Panc1 (cell line): ENCODE measurements at regions not wholly inside any gene's neighbourhood (a gene's known extent, or its start where the extent isn't known, plus 50 kb on each side); places are given as distances from the start of the nearest gene placed in this dataset.

Experiments used
- ATAC-seq: fragments of 200-7000 bp; cut with Tn5 transposase; 2 replicates; pipeline ENCODE4 v1.9.1; 2020; ENCODE audit warnings: mild to moderate bottlenecking, moderate library complexity
- BruUV-seq: library from RNA; stranded (reverse); fragments of 400-500 nt; replicated peaks from 2 replicates; lab custom pipeline; 2021; lab: Mats Ljungman, UMichigan
- CTCF ChIA-PET: fragments of 300-600 bp; sonication (Branson Sonifier 250); formaldehyde crosslinking; loops from one replicate; lab custom pipeline; 2022; ENCODE audit warnings: antibody characterized with exemption; lab: Charles Lee
- POLR2A ChIA-PET: fragments of 300-600 bp; sonication (Branson Sonifier 250); formaldehyde crosslinking; loops from one replicate; lab custom pipeline; 2022; ENCODE audit warnings: antibody characterized with exemption; lab: Charles Lee
- DNase-seq: peaks from one replicate; pipeline ENCODE4 v3.0.0-alpha.2; 2010; ENCODE audit warnings: low read depth, low spot score
- H3K27ac ChIP-seq: 2 replicates; pipeline ENCODE4 v1.5.1; 2011; ENCODE audit warnings: mild to moderate bottlenecking, low read length, inconsistent platforms
- H3K27me3 ChIP-seq: fragments of 200-500 bp; sonication (Bioruptor generic); 2 replicates; pipeline ENCODE4 v1.6.0; 2014; ENCODE audit warnings: low read length, inconsistent platforms; ENCODE audit not compliant: control insufficient read depth, insufficient read depth
- H3K36me3 ChIP-seq: fragments of 200-500 bp; sonication (Bioruptor generic); 2 replicates; pipeline ENCODE4 v1.5.1; 2014; ENCODE audit warnings: inconsistent platforms, mild to moderate bottlenecking, low read length, moderate library complexity; ENCODE audit not compliant: control insufficient read depth, insufficient read depth
- H3K4me1 ChIP-seq: 2 replicates; pipeline ENCODE4 v1.5.1; 2011; ENCODE audit warnings: inconsistent platforms, mild to moderate bottlenecking, low read length, moderate library complexity; ENCODE audit not compliant: control insufficient read depth, insufficient read depth
- H3K4me3 ChIP-seq, 2 experiments: 2 replicates each; pipeline ENCODE4 v1.5.1; 2011 to 2012; ENCODE audit warnings: low read depth in 2 of 2, low read length in 2 of 2, mild to moderate bottlenecking in 2 of 2, inconsistent platforms in 1 of 2, moderate library complexity in 1 of 2
- H3K9me3 ChIP-seq: fragments of 200-500 bp; sonication (Bioruptor generic); 2 replicates; pipeline ENCODE4 v1.5.1; 2014; ENCODE audit warnings: low read depth, mild to moderate bottlenecking, inconsistent platforms, low read length, moderate library complexity; ENCODE audit not compliant: control insufficient read depth, insufficient read depth
- CTCF ChIP-seq: fragments of 450-650 bp; IDR thresholded peaks from 2 replicates; pipeline ENCODE4 v1.5.1; 2017; ENCODE audit warnings: mild to moderate bottlenecking
- POLR2AphosphoS5 ChIP-seq: IDR thresholded peaks from 2 replicates; pipeline ENCODE4 v1.6.1; 2012; ENCODE audit warnings: mild to moderate bottlenecking, low read depth, low read length, moderate library complexity
- REST ChIP-seq, 2 experiments: IDR thresholded peaks; 2 replicates each; pipeline ENCODE4 v1.6.1; 2011 to 2012; ENCODE audit warnings: low read depth in 2 of 2, control low read depth in 1 of 2, low read length in 1 of 2, mild to moderate bottlenecking in 1 of 2, moderate library complexity in 1 of 2; ENCODE audit not compliant: insufficient read depth in 1 of 2
- SIN3A ChIP-seq: IDR thresholded peaks from 2 replicates; pipeline ENCODE4 v1.6.1; 2012; ENCODE audit warnings: low read depth, mild to moderate bottlenecking, low read length, moderate library complexity, borderline replicate concordance; ENCODE audit not compliant: insufficient read depth
- TCF7L2 ChIP-seq: IDR thresholded peaks from 2 replicates; pipeline ENCODE4 v1.6.1; 2011; ENCODE audit warnings: mild to moderate bottlenecking, low read depth, low read length, inconsistent platforms
- in situ Hi-C: cut with HindIII; loops from 2 replicates; pipeline ENCODE4 v1.10.0; 2016; ENCODE audit warnings: low sequenced_read_pairs, low pct_unique_long_range_greater_than_20kb
- intact Hi-C: fragments of 100-400 bp; cut with micrococcal nuclease; formaldehyde crosslinking; loops from one replicate; pipeline ENCODE4 v1.10.0; 2022; ENCODE audit not compliant: unreplicated experiment

- BruUV-seq = no TSS peak
- ChIA-PET POLR2A (no interaction called here), CTCF (interaction anchor here (0.6 kb wide), 1 partner anchor 398 kb away, joined by 4 read pairs; no protein-coding TSS in a partner anchor)
- no peak overlapping the region for H3K27ac ChIP-seq
- H3K9me3 ChIP-seq = no peaks in the 10 kb centered on the region
- in situ Hi-C loops (no loop called here), intact Hi-C loops (no loop called here)
- DNase-seq = no peak
- H3K4me1 ChIP-seq = no peaks in the 10 kb centered on the region
- no peaks in the 10 kb centered on the region for H3K27me3 ChIP-seq
- no peak overlapping the region for H3K4me3 ChIP-seq
- TF ChIP-seq REST (IDR thresholded peaks at IDR 0.05; ENCODE audit: insufficient read depth in 1 of 2, low read depth in 2 of 2, low read length in 1 of 2) (no peak), SIN3A (no peak), TCF7L2 (no peak), CTCF (no peak), POLR2AphosphoS5 (no peak)
- no peak for ATAC-seq
- no peaks in the 10 kb centered on the region for H3K36me3 ChIP-seq
These were observed 521.5 kb downstream of the BCOR start for GRCh38 chrX:39576041-39576872.

GRCh38 chrX:39577206-39577984 is 520.4 kb downstream of the BCOR start:
- BruUV-seq = no TSS peak
- Histone ChIP-seq H3K4me3 (no peak overlapping the region), H3K27me3 (no peaks in the 10 kb centered on the region), H3K4me1 (no peaks in the 10 kb centered on the region), H3K27ac (no peak overlapping the region), H3K36me3 (no peaks in the 10 kb centered on the region), H3K9me3 (no peaks in the 10 kb centered on the region)
- no peak for ATAC-seq
- POLR2A ChIA-PET = interaction anchor here (0.7 kb wide), 1 partner anchor 1654 kb away, joined by 3 read pairs; no protein-coding TSS in a partner anchor
- DNase-seq = no peak
- in situ Hi-C loops (no loop called here), intact Hi-C loops (no loop called here)
- no peak for TF ChIP-seq REST (IDR thresholded peaks at IDR 0.05; ENCODE audit: insufficient read depth in 1 of 2, low read depth in 2 of 2, low read length in 1 of 2)
- no peak for TF ChIP-seq CTCF
- no peak for TF ChIP-seq SIN3A
- no peak for TF ChIP-seq TCF7L2
- TF ChIP-seq POLR2AphosphoS5 = no peak
- CTCF ChIA-PET = interaction anchor here (0.6 kb wide), 1 partner anchor 399 kb away, joined by 4 read pairs; no protein-coding TSS in a partner anchor
